ENCODE measurements at regions not wholly inside any gene's neighbourhood (a gene's known extent, or its start where the extent isn't known, plus 50 kb on each side); places are given as distances from the start of the nearest gene placed in this dataset.

DNA sequence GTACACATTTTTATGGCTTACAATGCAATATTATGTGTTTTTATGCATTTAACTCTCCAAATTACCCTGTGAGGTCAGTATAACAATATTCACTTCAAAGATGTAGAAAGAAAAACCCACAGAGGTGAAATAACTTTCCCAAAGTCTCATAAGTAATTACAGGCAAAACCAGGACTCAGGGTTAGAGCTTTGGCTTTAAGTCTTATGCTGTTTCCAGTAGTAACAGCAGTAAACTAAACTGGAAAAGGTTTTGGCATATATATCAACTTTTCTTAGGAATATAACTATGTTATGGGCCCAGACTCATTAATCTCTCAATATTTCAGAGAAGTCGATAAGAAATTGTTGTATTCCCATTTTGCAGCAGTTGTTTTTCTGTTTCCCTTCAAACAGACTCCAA lies 206.3 kb upstream of the KCNMB2 start:
- no peak for TF ChIP-seq ZNF70 (CRISPR knock-in tag; IDR thresholded peaks at IDR 0.05)
- TF ChIP-seq, protein P1, sequence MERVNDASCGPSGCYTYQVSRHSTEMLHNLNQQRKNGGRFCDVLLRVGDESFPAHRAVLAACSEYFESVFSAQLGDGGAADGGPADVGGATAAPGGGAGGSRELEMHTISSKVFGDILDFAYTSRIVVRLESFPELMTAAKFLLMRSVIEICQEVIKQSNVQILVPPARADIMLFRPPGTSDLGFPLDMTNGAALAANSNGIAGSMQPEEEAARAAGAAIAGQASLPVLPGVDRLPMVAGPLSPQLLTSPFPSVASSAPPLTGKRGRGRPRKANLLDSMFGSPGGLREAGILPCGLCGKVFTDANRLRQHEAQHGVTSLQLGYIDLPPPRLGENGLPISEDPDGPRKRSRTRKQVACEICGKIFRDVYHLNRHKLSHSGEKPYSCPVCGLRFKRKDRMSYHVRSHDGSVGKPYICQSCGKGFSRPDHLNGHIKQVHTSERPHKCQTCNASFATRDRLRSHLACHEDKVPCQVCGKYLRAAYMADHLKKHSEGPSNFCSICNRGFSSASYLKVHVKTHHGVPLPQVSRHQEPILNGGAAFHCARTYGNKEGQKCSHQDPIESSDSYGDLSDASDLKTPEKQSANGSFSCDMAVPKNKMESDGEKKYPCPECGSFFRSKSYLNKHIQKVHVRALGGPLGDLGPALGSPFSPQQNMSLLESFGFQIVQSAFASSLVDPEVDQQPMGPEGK (CRISPR knock-in tag; IDR thresholded peaks at IDR 0.05; ENCODE audit: borderline replicate concordance): no peak
- TF ChIP-seq CSDC2 (CRISPR knock-in tag; IDR thresholded peaks at IDR 0.05): no peak
- TF ChIP-seq TSHZ2 (CRISPR knock-in tag; IDR thresholded peaks at IDR 0.05): no peak
- TF ChIP-seq TCF4 (CRISPR knock-in tag; IDR thresholded peaks at IDR 0.05; ENCODE audit: borderline replicate concordance): no peak
- TF ChIP-seq, protein P2, sequence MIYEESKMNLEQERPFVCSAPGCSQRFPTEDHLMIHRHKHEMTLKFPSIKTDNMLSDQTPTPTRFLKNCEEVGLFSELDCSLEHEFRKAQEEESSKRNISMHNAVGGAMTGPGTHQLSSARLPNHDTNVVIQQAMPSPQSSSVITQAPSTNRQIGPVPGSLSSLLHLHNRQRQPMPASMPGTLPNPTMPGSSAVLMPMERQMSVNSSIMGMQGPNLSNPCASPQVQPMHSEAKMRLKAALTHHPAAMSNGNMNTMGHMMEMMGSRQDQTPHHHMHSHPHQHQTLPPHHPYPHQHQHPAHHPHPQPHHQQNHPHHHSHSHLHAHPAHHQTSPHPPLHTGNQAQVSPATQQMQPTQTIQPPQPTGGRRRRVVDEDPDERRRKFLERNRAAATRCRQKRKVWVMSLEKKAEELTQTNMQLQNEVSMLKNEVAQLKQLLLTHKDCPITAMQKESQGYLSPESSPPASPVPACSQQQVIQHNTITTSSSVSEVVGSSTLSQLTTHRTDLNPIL (CRISPR knock-in tag; IDR thresholded peaks at IDR 0.05; ENCODE audit: low read depth): no peak
- TF ChIP-seq RARB (CRISPR knock-in tag; IDR thresholded peaks at IDR 0.05): no peak
- TF ChIP-seq ZFP3 (CRISPR knock-in tag; IDR thresholded peaks at IDR 0.05): no peak
- TF ChIP-seq ISL1 (CRISPR knock-in tag; IDR thresholded peaks at IDR 0.05): no peak
- TF ChIP-seq ARNTL (CRISPR knock-in tag; IDR thresholded peaks at IDR 0.05; ENCODE audit: borderline replicate concordance, low read depth): no peak

Data from SK-N-SH treated with all-trans-retinoic acid at 6 μM for 48 hours (cell line).